ENCODE measurements at regions not wholly inside any gene's neighbourhood (a gene's known extent, or its start where the extent isn't known, plus 50 kb on each side); places are given as distances from the start of the nearest gene placed in this dataset.

GRCh38 chr5:96155147-96155546 is 193.5 kb upstream of the ELL2 start:
- H3K79me2 ChIP-seq (ENCODE audit: insufficient read depth, low read length), result no peaks in the 10 kb centered on the region
- intact Hi-C loops (cut with micrococcal nuclease), result no loop called here
- ChIA-PET POLR2A (no interaction called here), RAD21 (ENCODE audit: low non-redundant PET in 1 of 2, low total read pairs in 2 of 2, uncharacterized antibody in 2 of 2, unreplicated experiment in 2 of 2) (no interaction called here), CTCF (no interaction called here)
- H3K27ac ChIP-seq (ENCODE audit: low read depth, low read length), result no peak overlapping the region
- H2AFZ ChIP-seq (ENCODE audit: low read depth, low read length, poor library complexity, severe bottlenecking), result no peak overlapping the region
- BruUV-seq (replicated peaks), result no TSS peak
- no peaks in the 10 kb centered on the region for H3K9me2 ChIP-seq (ENCODE audit: insufficient read depth)
- no peak overlapping the region for H3K4me2 ChIP-seq (ENCODE audit: low read length)
- ATAC-seq, result no peak
- H3K27me3 ChIP-seq (ENCODE audit: insufficient read depth, low read length), result no peaks in the 10 kb centered on the region
- no peak overlapping the region for H3K9ac ChIP-seq (ENCODE audit: low read length)
- TF ChIP-seq EZH2 (IDR thresholded peaks at IDR 0.05) (no peak), MAX (IDR thresholded peaks at IDR 0.05) (no peak), EZH2phosphoT487 (IDR thresholded peaks at IDR 0.05; ENCODE audit: borderline replicate concordance) (no peak), ZNF274 (IDR thresholded peaks at IDR 0.05; ENCODE audit: low read depth, low read length) (no peak), CEBPB (IDR thresholded peaks at IDR 0.05; ENCODE audit: low read depth) (no peak), POLR2A (IDR thresholded peaks at IDR 0.05; ENCODE audit: borderline replicate concordance, extremely low read depth, insufficient read depth, insufficient read length) (no peak), SP1 (IDR thresholded peaks at IDR 0.05; ENCODE audit: low read depth) (no peak), REST (IDR thresholded peaks at IDR 0.05; ENCODE audit: low read depth) (no peak), TCF7L2 (IDR thresholded peaks at IDR 0.05; ENCODE audit: borderline replicate concordance, extremely low read depth, insufficient read depth, insufficient read length) (no peak), YY1 (IDR thresholded peaks at IDR 0.05; ENCODE audit: extremely low read depth, insufficient replicate concordance, low read depth, low read length) (no peak), ZFX (IDR thresholded peaks at IDR 0.05) (no peak), RAD21 (IDR thresholded peaks at IDR 0.05; ENCODE audit: low read depth) (no peak), CTCF (IDR thresholded peaks at IDR 0.05 in 2 of 3, conservative IDR thresholded peaks at IDR 0.05 in 1 of 3; ENCODE audit: borderline replicate concordance in 1 of 3, insufficient read depth in 1 of 3, low read depth in 2 of 3, low read length in 2 of 3) (no peak), EGR1 (IDR thresholded peaks at IDR 0.05; ENCODE audit: low read depth) (no peak), ZBTB33 (IDR thresholded peaks at IDR 0.05; ENCODE audit: extremely low read depth, insufficient replicate concordance, low read length) (no peak), FOSL1 (IDR thresholded peaks at IDR 0.05; ENCODE audit: low read depth) (no peak), POLR2AphosphoS5 (IDR thresholded peaks at IDR 0.05; ENCODE audit: low read depth, low read length) (no peak), ELF1 (IDR thresholded peaks at IDR 0.05; ENCODE audit: borderline replicate concordance, low read depth) (no peak), JUND (IDR thresholded peaks at IDR 0.05) (no peak)
- TF ChIP-seq, protein P1, sequence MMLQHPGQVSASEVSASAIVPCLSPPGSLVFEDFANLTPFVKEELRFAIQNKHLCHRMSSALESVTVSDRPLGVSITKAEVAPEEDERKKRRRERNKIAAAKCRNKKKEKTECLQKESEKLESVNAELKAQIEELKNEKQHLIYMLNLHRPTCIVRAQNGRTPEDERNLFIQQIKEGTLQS (IDR thresholded peaks at IDR 0.05), result no peak
- H4K20me1 ChIP-seq (ENCODE audit: insufficient read depth), result no peaks in the 10 kb centered on the region
- no peak overlapping the region for H3K4me3 ChIP-seq (replicated peaks in 1 of 2; ENCODE audit: low read depth in 1 of 2, low read length in 2 of 2)
- DNase-seq (ENCODE audit: low read depth, low spot score), result no peak
- no peaks in the 10 kb centered on the region for H3K9me3 ChIP-seq (ENCODE audit: control insufficient read depth in 1 of 2, insufficient read depth in 1 of 2, low read depth in 1 of 2, low read length in 2 of 2)
- no peaks in the 10 kb centered on the region for H3K36me3 ChIP-seq (ENCODE audit: control insufficient read depth in 1 of 2, insufficient read depth in 2 of 2, low read length in 2 of 2)
- peaks cover 0 to 5% of the 10 kb centered on the region in 2 experiments; a peak in 1 of 4 replicates for H3K4me1 ChIP-seq (ENCODE audit: control insufficient read depth in 1 of 2, insufficient read depth in 2 of 2, low read length in 2 of 2)

Data from HCT116 (cell line).